ENCODE measurements at regions not wholly inside any gene's neighbourhood (a gene's known extent, or its start where the extent isn't known, plus 50 kb on each side); places are given as distances from the start of the nearest gene placed in this dataset.

DNA sequence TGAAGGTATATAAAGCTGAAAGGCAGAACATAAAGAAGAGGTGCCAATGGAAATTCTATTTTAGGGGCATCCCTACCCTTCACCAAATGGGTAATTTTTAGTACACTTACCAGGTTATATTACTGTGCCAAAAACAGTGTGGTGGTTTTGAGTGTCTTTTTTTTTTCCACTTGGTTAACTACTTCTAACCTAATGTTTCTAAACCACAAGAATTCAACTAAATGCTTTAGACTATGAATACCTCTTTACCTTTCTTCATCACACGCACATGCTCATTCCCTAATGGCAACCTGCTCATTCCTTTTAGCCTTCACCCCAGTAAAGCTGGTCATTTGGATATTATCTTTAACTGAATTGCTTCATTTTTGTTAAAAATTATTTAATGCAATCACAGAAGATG, 215.6 kb downstream of the PIK3R1 start:
- no peak for DNase-seq (ENCODE audit: low spot score)

DNA sequence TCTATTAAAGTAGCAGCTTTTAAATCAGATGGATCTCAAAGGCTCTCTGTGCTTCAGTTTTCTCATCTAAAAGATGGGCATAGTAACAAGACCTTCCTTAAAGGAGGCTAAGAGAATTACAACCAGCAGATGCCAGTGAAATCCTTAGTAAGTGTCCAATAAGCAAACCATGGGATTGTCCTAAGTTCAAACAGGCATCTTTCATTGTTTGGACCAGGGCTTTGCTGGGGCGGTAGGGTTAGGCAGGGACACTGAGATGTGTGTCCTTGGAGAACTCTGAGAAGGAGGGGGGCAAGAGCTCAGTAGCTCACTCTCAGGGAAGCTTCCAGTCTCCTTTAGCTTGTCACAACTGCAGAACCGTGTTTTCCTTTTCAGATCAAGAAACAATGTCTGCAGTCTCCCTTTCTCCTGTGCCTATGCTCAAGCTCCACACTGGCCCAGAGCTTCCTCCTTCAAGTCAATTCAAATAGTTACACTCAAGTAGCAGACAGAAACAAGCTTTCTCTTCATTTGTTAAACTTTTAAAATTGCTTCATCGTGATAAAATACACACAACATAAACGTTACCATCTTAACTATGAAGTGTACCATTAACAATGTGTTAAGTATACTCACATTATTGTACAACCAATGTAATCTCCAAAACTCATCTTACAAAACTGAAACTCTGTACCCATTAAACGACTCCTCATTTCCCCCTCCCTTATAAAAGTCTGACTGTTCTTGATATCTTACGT, 216.2 kb downstream of the PIK3R1 start:
- no peak for DNase-seq (ENCODE audit: low spot score)

DNA sequence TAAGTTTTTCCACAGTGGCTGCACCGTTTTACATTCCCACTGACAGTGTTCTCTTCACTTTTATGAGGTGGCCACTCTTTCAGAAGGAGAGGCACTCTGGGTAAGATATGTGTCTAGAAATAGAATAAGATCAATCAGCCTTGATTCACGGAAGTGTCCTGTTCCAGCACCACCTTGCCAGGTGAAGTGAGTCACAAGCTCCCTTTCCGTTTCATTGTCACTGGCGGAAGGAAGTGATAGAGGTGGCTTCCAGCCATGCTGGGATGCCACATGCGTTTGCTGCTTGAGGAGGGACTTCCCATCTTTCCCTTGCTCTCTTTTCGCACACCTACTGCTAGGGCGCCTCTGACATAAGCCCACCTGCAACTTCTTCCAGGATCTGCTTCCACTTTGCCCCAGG, 217.1 kb downstream of the PIK3R1 start:
- no peak for DNase-seq (ENCODE audit: low spot score)

DNA sequence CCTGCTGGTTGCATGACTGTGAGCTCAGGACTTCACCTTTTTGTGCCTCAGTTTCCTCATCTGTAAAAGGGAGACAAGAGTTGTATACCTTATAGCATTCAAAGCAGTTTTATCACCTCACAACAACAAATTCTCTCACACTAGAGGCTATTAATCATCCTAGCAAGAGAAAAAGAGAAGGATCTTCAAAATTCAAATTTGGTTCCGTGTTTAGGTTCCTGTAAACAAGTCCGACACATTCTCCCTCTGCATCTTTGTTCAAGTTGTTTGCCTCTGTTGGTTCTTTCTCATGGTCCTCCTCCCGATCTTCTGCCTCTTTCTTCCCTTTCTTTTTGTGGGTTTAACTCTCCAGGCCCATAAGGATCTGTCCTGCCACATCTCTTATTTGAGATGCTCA, 218.0 kb downstream of the PIK3R1 start:
- no peak for DNase-seq (ENCODE audit: low spot score)

DNA sequence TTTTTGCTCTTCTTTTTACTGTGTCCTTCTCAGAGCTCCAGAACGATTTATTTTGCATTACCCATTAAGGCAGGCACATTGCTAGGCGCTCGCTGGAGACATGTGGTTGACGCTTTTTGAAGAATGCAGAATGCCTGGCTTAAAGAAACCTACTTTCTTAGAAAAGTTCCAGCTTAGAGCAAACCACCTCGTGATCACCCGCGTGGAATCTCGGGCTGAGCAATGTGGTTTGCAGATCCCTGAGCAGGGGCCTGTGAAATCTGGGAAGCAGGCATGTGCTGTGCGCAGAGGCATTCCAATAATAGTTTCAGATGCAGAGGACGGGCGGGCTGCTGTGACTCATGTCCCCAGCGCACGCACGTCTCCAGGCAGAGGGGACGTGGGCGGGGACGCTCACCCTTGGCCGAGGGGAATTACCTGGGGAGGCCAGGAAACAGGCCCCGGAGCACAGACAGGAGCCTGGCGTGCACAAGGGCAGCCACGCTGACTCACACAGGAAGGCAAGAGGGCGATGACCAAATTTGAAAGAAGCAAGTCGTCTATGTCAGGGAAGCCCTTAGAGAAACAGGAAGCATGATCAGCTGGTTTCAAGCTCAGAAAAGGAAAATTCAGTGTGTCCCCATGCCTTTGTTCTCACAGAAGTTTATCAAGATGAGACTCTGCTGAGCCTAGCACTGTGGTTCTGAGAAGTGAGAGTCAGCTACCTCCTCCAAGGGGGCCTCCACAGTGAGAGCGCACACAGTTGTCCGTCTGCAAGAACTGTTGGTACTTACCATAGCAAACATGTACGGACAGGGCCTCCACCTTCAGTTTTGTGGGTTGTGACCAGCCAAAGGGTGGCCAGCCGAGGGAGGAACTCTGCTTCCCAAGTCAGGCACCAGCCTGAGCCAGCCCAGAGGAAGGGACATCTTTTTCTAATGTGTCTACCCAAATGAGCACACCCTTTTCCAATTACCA, 218.6 kb downstream of the PIK3R1 start:
- peak; percentile 8 for DNase-seq (ENCODE audit: low spot score)

DNA sequence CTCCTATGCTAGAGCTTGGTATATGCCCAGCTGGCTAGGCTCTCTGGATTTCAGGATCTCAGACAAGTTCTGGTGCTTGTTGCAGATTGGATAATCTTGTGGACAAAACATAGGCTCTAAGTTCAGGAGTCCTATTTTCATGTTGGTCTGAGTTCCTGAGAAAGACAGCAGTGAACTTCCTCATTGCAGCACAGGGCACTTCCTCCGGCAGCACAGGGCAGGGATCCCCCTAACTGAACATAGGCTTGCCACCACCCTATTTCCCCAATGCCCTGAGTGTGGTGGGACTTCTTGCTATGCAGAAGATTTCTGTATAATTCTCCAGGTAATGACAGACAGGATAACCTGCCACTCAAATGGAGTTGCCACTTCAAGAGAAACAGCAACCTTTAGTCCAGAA, 220.1 kb downstream of the PIK3R1 start:
- no peak for DNase-seq (ENCODE audit: low spot score)

DNA sequence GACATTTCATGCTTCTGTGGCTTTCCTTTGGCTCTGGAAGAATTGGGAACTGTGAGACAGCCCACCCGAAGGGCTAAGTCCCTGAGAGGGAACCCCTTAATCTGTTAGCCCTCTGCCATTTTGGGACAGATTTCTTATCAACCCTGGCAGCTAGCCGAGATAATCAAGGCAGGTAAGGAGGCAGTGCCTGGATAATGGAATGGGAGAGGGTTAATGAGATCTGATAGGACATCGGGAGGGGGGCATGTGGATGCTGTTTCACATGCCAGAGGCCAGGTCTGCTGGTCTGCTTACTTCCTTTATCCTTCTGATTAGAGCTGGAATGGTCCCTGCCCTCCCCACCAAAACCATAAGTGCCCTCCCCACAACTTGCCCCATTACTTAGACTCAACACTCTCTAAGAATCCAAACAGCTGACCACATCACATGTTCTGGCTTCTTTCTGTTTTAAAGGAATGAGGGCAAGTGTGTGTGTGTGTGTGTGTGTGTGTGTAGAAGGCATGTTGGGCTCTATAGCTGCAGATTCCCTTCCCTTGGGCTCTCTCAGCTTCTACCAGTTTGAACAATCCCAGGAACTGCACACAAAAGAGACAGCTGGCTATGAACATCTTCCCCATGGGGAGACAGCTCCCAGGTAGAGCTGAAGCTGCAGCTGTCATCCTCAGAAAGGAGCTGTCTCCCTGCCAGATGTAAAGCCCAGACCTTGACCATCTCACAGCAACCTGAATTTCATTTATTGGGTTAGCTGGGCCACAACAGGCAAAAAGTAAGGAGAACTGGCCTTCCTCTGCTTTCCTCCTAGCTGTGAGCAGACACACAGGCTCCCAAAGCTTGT, 221.3 kb downstream of the PIK3R1 start:
- DNase-seq (ENCODE audit: low spot score): no peak

DNA sequence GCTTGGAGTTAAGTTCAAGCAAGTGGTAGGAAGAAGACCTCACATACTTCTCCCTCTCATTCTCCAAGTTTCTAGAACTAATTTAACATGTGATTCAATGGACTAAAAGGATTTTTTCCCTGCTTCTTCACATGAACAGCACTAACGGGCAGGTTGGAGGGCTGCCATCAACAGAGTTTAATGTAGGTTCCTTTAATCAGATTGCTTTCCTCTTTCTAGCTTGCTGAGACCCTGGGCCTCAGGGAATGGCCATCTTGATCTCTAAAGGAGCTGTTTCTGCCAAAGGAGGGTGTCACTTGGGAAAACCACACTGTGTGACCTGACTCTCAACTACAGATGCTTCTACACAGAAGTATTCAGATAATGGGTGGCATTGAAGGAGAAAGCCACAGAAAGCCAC, 223.3 kb downstream of the PIK3R1 start:
- no peak for DNase-seq (ENCODE audit: low spot score)

DNA sequence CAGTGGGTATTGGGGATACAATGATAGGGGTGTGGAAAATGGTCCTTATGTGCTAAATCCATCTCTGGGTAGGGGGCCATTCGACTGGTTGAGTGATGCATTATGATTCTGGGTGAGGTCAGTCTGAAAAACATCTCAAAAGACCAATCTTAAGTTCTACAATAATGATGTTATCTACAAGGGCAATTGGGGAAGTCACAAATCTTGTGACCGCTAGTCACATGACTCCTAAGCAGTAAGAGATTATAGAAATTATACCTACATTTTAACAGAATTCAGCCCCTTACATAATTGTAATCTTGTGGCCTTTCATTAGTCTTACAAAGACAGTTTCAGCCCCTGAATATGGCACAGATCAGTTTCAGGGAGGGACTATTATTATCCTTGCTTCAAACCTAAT, 224.7 kb downstream of the PIK3R1 start:
- no peak for DNase-seq (ENCODE audit: low spot score)

DNA sequence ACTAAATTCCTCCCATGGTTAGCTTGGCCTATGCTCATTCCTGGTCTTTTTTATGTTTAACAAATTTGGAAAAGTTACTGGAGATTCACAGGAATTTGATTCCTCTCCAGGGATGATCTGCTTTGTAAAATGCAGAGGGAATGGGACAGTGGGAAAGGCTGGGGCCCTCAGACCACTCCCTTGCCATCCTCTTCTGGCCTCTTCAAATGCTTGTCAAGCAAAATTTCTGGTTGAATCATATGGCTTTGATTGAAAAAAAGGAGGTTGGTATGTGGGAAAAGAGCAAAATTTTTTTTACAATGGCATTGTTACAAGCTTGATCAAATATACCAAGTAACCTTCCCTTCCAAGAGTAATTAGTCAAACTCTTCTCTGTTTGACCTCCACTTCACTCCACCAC, 225.1 kb downstream of the PIK3R1 start:
- DNase-seq (ENCODE audit: low spot score): no peak

DNA sequence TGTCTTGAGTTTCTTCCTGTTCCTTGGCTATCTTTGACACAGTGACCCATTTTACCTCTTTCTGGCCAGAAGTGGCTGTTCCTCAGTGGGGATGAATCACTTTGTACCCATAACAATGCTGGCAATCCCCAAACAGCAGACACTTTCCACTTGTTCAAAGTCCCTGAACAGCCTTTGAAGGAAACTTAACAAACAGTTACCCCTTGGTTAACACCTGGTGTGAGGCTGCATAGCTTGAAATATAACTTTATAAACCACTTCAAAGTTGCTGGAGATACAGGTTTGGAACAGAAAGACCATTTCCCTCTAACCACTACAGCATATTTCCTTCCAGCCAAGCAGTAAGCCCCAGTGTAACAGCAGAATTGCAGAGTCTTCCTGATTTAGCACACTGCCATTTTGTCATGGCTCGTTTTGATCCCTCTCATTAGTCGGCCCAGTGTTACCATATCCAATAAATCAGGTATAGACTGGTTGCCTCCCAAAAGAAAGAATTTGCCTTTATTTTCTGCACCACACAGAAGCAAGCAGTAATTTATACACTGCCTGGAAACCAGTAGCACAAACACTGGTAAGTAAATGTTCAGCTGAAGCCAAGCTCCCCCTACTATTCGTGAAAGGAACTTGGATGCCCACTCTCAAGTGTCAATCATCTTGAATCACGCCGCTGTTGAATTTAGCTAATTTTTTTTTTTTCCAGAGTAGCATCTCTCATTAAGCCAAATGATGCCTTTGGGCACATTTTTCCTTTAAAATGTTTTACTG, 225.9 kb downstream of the PIK3R1 start:
- DNase-seq (ENCODE audit: low spot score): no peak

DNA sequence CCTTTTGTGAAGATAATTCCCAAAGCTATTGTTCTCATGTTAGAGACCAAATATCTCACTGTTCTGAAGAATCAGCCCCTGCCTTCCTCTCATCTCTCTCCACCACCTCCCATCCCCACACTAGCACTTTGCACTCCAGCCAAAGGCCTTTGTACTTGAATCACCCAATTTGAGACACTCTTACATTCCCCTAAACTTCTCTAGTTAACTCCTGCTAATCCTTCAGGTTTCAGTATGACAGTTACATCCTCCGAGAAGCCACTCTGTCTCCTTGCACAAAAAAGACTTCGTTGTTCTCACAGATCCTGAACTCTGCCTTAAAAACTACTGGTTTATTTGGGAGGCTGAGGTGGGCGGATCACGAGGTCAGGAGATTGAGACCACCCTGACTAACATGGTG, 227.5 kb downstream of the PIK3R1 start:
- no peak for DNase-seq (ENCODE audit: low spot score)

DNA sequence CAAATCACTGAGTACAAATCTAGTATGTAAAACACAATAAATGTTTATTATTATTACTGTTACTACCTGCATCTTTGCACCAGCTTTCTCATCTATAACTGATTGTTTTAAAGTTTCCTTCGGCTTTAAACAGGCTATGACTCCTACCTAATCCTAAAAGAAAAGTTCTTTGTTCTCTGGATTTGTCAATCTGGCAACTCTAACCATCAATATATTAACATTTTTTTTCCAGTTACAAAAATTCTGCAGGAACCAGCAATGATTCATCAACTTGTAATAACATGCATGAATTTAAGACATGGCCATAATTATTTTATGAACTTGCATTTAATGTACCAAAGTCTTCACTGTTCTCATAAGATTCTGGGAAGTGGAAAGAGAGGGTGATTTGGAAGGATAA, 228.5 kb downstream of the PIK3R1 start:
- DNase-seq (ENCODE audit: low spot score): no peak

DNA sequence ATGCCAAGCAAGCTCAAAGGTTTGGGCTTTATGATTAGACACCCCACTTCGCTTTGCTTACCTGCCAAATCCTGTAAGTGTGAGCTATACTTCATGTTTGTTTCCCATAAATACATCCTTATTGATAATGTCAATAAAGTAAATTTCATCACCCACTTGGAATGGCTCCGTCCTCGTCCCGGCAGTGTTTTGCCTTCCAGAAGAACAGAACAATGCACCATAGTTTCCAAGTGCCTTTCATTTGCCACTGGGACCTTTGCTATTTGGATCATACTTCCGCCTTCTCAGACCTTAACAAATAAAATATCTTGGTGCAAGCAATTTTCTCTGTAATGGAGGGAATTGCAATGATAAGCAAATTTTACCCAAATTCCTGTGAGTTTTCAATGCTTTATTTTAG, 229.3 kb downstream of the PIK3R1 start:
- no peak for DNase-seq (ENCODE audit: low spot score)

DNA sequence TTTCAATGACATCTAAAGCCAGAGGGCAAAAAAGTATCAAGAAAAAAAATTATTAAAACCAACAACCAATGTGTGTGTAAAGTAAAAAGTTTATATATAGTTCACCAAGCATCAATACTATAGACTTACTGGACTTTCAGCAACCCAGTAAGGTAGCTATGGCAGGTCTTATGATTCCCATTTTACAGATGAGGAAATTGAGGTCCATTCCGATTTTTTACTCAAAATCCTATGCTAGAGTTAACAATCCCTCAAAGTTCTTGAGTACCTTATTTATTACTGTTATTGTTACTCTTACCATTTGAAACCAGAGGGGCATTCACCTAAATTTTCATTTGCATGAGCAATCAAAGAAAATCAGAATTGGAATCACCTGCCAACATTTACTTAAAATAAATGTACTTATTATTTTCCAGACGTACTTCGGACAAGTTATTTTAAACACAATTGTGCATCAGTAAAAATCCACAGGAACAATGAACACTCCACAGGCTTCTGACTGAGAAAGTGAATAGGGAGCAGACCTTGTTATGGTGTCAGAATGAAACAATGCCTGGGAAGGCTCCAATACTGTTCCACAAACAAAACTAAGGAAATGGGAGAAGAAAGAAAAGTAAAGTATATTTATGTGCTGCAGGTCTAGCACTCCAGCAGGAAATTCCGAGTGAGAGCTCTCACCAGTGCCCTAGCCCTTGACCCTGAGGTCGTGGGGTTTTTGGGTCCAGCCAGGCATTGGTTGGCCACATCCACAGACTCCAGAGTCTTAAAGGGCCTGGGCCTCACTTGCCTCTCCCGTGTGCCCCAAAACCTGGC, 229.9 kb downstream of the PIK3R1 start:
- no peak for DNase-seq (ENCODE audit: low spot score)

DNA sequence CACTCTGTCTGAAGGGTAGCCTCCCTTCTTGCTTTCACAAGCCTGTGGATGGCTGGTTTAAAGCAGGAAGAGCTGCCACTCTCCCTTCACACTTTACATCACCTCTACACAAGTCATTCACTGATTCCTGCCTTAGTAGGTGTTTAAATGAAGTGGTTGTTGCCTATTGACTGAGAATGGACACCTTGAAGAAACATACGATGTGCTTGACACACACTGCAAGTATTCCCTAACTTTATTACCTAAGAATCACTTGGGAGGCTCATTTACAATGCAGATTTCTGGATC, 230.5 kb downstream of the PIK3R1 start:
- no peak for DNase-seq (ENCODE audit: low spot score)

DNA sequence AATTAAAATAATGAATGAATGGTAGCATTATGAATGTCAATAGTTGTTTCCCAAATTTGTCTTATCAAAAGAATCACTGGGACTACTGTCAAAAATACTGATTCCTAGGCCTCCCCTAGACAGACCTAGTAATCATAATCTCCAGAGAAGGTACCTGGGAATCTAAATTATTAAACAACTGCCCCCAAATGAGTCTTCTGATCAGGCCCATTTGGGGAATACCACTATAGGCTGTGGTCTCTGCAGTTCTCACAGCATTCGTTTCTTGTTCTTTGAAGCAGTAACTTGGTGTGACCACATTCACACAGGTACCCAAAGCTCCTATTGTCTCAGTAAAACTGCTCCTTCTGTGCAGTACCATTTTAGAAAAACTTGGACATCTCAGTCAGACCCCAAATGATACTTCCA, 230.9 kb downstream of the PIK3R1 start:
- no peak for DNase-seq (ENCODE audit: low spot score)

DNA sequence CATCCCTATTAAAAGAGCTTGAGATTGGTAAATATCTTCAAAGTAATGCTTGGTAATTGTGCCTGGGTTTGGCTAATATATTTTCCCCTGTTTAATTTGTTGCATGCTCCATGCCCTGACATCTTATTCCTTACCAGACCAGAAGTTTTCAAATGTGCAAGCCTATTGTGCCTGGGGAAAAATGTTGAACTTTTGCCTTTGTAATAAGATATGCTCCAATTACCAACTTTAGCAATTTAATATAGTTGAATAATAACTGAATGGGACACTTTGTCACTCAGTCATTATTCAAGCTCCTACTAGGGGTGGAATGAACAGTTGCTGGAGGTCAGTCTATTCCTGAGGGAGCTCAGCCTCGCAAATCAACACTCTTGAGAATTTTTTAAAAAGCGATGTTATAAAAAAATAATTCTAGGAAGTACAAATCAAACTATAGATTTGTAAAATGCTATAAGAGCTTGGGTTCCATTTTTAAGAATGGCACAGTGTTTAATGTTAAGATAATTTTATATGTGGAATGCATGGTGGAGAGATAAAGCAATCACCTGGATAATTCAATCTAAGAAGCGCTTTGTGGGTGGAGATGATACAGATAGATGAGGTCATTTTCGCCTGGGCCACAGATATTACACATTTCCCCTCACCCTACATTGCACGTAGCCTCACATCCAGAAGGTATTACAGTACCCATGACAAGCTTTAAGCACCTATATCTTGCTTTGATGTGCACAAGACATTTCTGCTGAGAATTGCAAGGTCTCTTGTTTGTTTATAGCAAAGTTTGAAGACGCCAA, 231.8 kb downstream of the PIK3R1 start:
- no peak for DNase-seq (ENCODE audit: low spot score)

DNA sequence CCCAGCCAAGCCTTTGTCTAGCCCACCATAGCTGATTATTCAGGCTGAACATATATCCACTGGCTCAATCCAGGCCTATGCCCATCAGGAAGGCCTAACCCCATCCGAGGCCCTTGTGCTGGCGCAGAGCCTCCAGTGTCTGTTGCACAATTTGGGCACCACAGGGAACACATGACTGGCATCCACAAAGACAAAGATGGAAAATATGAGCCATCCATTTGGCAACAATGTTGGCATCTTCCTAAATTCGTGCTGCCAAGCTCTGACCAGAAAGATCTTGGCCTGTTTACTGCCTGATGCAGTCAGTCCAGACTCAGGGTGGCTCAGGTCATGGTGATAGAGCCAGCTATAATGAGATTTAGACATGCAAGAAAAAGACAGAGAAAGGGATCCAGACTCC, 233.8 kb downstream of the PIK3R1 start:
- no peak for DNase-seq (ENCODE audit: low spot score)

DNA sequence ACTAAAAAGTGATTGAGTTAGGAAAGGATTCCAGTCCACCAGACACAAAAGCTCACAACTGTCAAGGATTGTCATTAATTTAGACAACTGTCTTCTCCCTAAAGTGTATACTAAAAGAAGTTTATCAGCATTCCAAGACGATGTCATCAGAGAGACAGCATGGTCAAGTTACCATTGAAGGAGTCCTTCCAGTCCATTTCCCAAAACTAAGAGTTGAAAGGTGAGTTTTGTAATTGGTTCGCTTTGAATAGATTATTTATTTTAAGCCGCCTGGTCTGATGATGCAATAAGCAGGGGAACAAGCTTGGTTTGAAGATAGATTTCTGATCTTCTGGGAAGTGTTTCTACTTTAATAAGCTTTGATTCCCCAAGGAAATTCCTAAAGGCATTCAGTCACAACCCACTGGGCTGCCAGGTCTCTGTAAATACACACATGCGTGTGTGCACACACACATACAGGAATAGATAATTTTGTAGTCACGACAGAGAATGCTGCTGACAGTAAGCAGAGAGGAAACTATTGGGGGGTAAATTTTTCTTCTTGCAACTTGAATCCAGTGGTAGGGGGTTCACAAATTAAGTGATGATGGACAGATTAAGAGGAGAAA, 234.8 kb downstream of the PIK3R1 start:
- DNase-seq (ENCODE audit: low spot score): no peak
